ENCODE measurements at regions not wholly inside any gene's neighbourhood (a gene's known extent, or its start where the extent isn't known, plus 50 kb on each side); places are given as distances from the start of the nearest gene placed in this dataset.

DNA sequence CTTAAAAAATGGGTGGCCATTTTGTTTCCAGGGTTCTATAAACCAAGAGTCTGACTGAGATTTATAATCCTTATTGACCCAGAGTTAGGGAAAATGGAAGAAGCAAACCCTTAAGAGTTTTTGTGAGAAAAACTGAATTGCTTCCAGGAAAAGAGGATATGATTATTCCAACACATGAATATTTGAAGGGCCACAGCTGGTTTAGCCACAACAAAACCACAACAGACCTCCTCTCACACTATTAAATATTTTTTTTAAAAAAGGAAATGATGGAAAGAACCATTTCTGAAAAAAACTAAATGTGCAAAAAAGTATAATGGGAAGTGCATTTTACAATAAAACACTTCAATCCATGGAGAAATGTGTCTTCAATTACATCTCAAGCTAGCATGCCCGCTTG, 182.7 kb downstream of the ETAA1 start:
- H3K4me1 ChIP-seq (ENCODE audit: control insufficient read depth, extremely low read depth, insufficient read depth, low read length) = no peaks in the 10 kb centered on the region
- intact Hi-C loops (cut with micrococcal nuclease) = loop anchor here (5.0 kb wide), 1 partner anchor 262 kb away; no protein-coding TSS in a partner anchor
- no peaks in the 10 kb centered on the region for H4K20me1 ChIP-seq (replicated peaks; ENCODE audit: control insufficient read depth, extremely low read depth, insufficient read depth, low read length)
- no peaks in the 10 kb centered on the region for H3K36me3 ChIP-seq (ENCODE audit: control insufficient read depth in 2 of 2, extremely low read depth in 1 of 2, insufficient read depth in 2 of 2, low read length in 2 of 2)
- ChIA-PET CTCF (no interaction called here), POLR2A (no interaction called here)
- no peak overlapping the region for H3K27ac ChIP-seq (ENCODE audit: insufficient read depth, low read depth, low read length)
- H3K9ac ChIP-seq (replicated peaks; ENCODE audit: extremely low read depth, insufficient read depth, low read length) = no peak overlapping the region
- H2AFZ ChIP-seq (ENCODE audit: low read depth, low read length) = no peak overlapping the region
- BruUV-seq (replicated peaks) = no TSS peak
- no peak overlapping the region for H3K4me2 ChIP-seq (ENCODE audit: insufficient read depth, low read length)
- no peaks in the 10 kb centered on the region for H3K9me3 ChIP-seq (replicated peaks; ENCODE audit: control insufficient read depth, insufficient read depth, low read length)
- H3K9me1 ChIP-seq (replicated peaks; ENCODE audit: control insufficient read depth, extremely low read depth, insufficient read depth, low read length) = no peaks in the 10 kb centered on the region
- TF ChIP-seq JUN (IDR thresholded peaks at IDR 0.05; ENCODE audit: borderline replicate concordance, insufficient read depth, insufficient read length, low read depth) (no peak), CTCF (IDR thresholded peaks at IDR 0.05; ENCODE audit: extremely low read depth in 1 of 2, insufficient read depth in 1 of 2, low read depth in 1 of 2, low read length in 2 of 2) (no peak), POLR2AphosphoS5 (IDR thresholded peaks at IDR 0.05; ENCODE audit: insufficient read depth, low read depth, low read length) (no peak), EZH2 (IDR thresholded peaks at IDR 0.05; ENCODE audit: borderline replicate concordance, low read depth, low read length, severe bottlenecking) (no peak), FOS (IDR thresholded peaks at IDR 0.05; ENCODE audit: borderline replicate concordance, insufficient read depth, low read length) (no peak), MAX (IDR thresholded peaks at IDR 0.05; ENCODE audit: insufficient read depth, insufficient read length) (no peak), GATA2 (IDR thresholded peaks at IDR 0.05; ENCODE audit: insufficient read depth, insufficient read length, low read depth, low read length) (no peak), MYC (IDR thresholded peaks at IDR 0.05; ENCODE audit: low read depth, low read length) (no peak), POLR2A (IDR thresholded peaks at IDR 0.05; ENCODE audit: low read depth, low read length) (no peak)
- H3K27me3 ChIP-seq (ENCODE audit: control insufficient read depth in 2 of 2, insufficient read depth in 2 of 2, low read length in 2 of 2) = no peaks in the 10 kb centered on the region
- no peak overlapping the region for H3K4me3 ChIP-seq (replicated peaks in 1 of 3; ENCODE audit: insufficient read depth in 1 of 3, low read depth in 1 of 3, low read length in 3 of 3)
- FAIRE-seq = no peak
- H3K79me2 ChIP-seq (ENCODE audit: control insufficient read depth, insufficient read depth, low read length) = no peaks in the 10 kb centered on the region
- dilution Hi-C loops (cut with MboI; ENCODE audit: extremely low pct_ligation_motif_present, low sequenced_read_pairs) = no loop called here
- DNase-seq (ENCODE audit: low read depth, low spot score) = no peak
